IMR-90 (cell line): ENCODE measurements at regions not wholly inside any gene's neighbourhood (a gene's known extent, or its start where the extent isn't known, plus 50 kb on each side); places are given as distances from the start of the nearest gene placed in this dataset.

Source experiments
- CEBPB ChIP-seq: IDR thresholded peaks from 2 replicates; pipeline ENCODE4 v1.6.1; 2012; ENCODE audit warnings: low read depth, low read length, improper control_type of control experiment
- POLR2A ChIP-seq: IDR thresholded peaks from 2 replicates; pipeline ENCODE4 v1.6.1; 2012; ENCODE audit warnings: mild to moderate bottlenecking, low read depth, low read length
- RAD21 ChIP-seq: IDR thresholded peaks from 2 replicates; pipeline ENCODE4 v1.6.1; 2012; ENCODE audit warnings: low read length, improper control_type of control experiment
- RCOR1 ChIP-seq: IDR thresholded peaks from 2 replicates; pipeline ENCODE4 v1.6.1; 2012; ENCODE audit warnings: mild to moderate bottlenecking, low read length, improper control_type of control experiment; ENCODE audit not compliant: insufficient replicate concordance
- RFX5 ChIP-seq: IDR thresholded peaks from 2 replicates; pipeline ENCODE4 v1.8.0; 2012; ENCODE audit warnings: low read depth, mild to moderate bottlenecking, low read length, moderate library complexity
- SMC3 ChIP-seq: fragments of 150-350 bp; IDR thresholded peaks from 2 replicates; pipeline ENCODE4 v1.6.1; 2016; ENCODE audit warnings: low read depth, mild to moderate bottlenecking, antibody characterized with exemption, low read length, moderate library complexity
- TF ChIP-seq, protein P1 (sequence below): conservative IDR thresholded peaks from 2 replicates; pipeline ENCODE4 v1.5.1; 2012; ENCODE audit warnings: mild to moderate bottlenecking, low read depth, low read length, improper control_type of control experiment
- TF ChIP-seq, protein P2 (sequence below): fragments of 150-350 bp; IDR thresholded peaks from 2 replicates; pipeline ENCODE4 v1.6.1; 2016; ENCODE audit warnings: low read depth, mild to moderate bottlenecking, low read length, moderate library complexity, borderline replicate concordance

DNA sequence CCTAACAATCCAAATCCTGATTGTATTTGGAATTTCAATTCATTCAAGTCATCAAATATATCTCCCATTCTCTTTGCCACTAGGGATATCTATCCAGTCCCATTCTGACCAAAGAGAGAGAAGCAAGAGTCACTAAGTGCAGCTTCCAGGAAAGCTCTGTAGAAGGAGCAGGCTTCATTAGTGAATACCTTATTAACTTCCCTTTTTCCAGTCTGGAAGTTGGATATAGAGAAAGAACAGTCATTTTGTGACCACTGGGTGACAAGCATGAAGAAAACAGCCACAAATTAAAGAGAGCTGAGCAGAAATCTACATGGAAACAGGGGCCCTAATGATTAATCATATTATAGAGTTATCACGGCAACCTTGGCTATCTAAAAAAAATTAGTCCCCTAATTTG lies 190.7 kb upstream of the ADO start:
- no peak for TF ChIP-seq SMC3
- TF ChIP-seq POLR2A, result no peak
- TF ChIP-seq, protein P1, sequence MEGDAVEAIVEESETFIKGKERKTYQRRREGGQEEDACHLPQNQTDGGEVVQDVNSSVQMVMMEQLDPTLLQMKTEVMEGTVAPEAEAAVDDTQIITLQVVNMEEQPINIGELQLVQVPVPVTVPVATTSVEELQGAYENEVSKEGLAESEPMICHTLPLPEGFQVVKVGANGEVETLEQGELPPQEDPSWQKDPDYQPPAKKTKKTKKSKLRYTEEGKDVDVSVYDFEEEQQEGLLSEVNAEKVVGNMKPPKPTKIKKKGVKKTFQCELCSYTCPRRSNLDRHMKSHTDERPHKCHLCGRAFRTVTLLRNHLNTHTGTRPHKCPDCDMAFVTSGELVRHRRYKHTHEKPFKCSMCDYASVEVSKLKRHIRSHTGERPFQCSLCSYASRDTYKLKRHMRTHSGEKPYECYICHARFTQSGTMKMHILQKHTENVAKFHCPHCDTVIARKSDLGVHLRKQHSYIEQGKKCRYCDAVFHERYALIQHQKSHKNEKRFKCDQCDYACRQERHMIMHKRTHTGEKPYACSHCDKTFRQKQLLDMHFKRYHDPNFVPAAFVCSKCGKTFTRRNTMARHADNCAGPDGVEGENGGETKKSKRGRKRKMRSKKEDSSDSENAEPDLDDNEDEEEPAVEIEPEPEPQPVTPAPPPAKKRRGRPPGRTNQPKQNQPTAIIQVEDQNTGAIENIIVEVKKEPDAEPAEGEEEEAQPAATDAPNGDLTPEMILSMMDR, result no peak
- TF ChIP-seq RFX5, result no peak
- no peak for TF ChIP-seq RAD21
- TF ChIP-seq, protein P2, sequence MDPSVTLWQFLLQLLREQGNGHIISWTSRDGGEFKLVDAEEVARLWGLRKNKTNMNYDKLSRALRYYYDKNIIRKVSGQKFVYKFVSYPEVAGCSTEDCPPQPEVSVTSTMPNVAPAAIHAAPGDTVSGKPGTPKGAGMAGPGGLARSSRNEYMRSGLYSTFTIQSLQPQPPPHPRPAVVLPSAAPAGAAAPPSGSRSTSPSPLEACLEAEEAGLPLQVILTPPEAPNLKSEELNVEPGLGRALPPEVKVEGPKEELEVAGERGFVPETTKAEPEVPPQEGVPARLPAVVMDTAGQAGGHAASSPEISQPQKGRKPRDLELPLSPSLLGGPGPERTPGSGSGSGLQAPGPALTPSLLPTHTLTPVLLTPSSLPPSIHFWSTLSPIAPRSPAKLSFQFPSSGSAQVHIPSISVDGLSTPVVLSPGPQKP, result no peak
- no peak for TF ChIP-seq CEBPB
- TF ChIP-seq RCOR1, result no peak
